ENCODE measurements at regions not wholly inside any gene's neighbourhood (a gene's known extent, or its start where the extent isn't known, plus 50 kb on each side); places are given as distances from the start of the nearest gene placed in this dataset.
"Not testable (repeated sequence)": the region's sequence is repeated elsewhere in the genome, so short reads cannot be mapped to it uniquely, and the experiment has no call there.

- no peak for DNase-seq
Observed at GRCh38 chr17:51439395-51440229, 179.3 kb downstream of the UTP18 start.

- no peak for DNase-seq
Observed at GRCh38 chr17:51441431-51441830, 181.1 kb downstream of the UTP18 start.

GRCh38 chr17:51442088-51442865, 181.9 kb downstream of the UTP18 start:
- no peak for DNase-seq

- DNase-seq: no peak
Observed at GRCh38 chr17:51443646-51444045, 183.3 kb downstream of the UTP18 start.

- DNase-seq: no peak
Observed at GRCh38 chr17:51445946-51446345, 185.6 kb downstream of the UTP18 start.

DNA sequence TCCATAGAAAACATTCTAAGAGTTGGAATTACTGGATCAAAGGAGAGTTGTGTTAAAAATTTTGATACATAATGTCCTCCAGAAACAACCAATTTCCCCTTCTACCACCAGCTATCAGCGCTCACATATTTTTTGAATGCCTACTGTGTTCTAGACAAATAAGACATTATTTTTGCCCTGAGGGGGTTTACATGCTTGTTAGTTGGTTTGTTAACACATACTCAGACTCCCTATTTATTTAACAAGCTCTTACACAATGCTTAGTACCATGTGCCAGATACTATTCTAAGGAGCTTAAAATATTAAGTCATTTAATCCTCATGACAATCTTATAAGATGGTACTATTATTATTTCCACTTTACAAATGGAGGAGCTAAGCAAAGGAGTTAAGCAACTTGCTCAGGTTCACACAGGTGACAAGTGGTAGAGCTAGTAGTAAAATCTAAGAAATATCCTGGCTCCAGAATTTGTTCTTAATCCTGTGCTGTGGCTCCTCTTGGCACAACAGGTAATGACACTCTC, 194.2 kb downstream of the UTP18 start:
- DNase-seq: no peak

DNA sequence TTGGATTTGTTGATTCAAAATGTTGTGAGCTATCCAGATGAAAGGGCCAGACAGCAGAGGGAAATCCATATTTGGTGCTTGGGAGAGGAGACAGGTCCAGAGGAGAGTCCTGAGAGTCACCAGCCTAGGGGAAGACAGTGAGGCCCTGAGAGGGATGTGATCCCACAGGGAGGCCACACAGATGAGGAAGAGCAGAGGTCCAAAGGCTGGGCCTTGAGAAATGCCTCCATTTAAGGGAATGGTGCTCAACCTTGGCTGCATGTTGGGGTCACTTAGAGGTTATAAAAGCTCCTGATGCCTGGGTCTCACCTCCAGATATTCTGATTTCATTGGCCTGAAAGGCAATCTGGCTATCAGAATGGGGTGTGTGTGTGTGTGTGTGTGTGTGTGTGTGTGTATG, 194.9 kb downstream of the UTP18 start:
- DNase-seq: no peak

DNA sequence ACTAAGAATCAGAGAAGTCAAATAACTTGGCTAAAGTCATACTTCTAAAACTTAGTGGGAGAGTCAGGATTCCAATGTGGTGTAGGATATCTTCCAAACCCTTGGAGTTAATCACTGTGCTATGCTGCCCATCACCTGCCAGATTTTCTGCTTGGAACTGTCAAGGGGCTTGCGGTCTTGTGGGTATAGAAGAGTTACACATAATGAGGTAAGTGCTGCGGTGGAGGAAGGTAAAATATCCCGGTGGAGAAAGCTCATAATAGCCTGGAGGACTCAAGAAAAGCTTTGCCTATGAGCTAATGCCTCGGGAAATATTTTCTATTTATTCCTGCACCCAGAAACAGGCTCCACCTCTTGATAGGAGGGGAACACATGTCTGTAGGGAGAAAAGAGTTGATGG, 195.6 kb downstream of the UTP18 start:
- DNase-seq: no peak

GRCh38 chr17:51456942-51457341, 196.6 kb downstream of the UTP18 start:
- DNase-seq: no peak

DNA sequence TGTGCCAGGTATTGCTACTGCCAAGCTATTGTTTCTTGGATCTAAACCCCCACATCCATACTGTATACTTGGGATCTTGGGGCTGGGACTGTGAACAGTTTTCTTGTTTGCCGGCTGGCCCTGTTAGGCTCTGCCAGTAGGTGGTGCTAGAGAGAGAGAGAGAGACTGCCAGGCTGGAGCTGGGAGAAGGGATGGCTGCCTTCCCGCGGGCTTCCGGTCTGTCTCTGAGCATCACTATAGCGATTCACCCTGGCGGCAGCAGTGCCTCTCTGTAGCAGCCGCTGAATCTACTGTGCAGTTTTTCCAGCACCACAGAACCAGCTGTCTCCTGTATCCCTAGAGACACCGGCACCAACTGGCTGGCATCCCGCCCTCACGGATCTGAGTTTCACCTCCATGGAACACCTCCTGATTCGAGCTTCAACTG, 201.2 kb downstream of the UTP18 start:
- peak; percentile 29 to 39 for DNase-seq

DNA sequence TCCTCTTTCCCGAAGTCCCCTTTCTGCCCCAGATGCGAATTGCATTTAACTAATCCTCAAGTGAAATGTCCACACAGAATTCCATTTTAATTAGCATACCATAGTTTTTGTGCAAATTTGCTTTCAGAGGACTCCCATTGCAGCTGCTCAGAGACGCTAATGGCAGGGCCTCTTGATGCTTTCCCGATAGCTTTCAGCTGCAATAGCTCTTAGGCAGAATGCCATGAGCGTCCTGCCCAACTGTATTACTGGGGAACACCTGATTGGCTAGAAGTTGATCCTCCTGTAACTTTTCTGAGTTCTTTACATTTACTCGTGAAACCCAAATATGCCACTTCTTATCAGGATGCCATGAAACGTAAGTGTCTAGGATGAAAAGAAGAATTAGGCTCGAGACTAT, 203.0 kb downstream of the UTP18 start:
- DNase-seq: no peak

DNA sequence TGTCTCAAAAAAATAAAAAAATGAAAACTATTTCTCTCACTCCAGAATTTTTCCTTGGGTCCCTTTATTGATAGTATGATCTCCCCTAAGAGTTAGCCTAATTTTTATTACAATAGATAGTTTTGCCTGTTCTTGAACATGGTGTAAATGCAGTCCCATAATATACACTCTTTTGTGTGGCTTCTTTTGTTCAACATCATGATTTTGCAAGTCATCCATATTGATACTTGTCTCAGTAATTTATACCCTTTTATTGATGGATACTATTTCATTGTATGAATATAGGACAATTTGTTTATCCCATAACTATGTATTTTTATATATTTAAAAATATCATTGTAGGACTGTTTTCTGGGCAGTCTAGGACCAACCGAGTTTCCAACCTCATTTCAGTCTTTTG, 207.0 kb downstream of the UTP18 start:
- no peak for DNase-seq

DNA sequence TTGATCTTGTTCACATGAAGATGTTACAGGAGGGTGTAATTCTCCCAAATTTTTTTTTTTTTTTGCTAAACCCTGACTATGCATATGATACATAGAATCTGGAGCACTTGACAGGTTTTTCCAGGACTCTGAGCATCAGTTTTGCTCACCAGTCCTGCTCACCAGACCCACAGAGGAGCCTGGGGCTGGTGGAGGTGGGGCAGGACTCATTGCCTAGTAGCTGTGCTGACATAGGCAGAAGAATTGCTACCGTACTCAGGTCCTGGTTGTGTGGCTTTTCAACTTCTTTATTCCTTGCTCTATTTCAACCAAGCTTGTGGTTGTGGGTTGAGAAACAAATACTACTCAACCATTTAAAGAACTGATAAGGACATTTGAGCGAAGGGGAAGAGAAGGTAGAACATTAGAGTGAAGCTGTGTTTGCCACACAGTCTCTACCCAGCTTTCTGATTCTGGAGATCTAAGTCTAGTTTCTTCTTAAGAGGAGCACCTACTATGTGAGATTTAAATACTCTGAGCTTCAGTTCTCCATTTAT, 212.4 kb downstream of the UTP18 start:
- DNase-seq: no peak

DNA sequence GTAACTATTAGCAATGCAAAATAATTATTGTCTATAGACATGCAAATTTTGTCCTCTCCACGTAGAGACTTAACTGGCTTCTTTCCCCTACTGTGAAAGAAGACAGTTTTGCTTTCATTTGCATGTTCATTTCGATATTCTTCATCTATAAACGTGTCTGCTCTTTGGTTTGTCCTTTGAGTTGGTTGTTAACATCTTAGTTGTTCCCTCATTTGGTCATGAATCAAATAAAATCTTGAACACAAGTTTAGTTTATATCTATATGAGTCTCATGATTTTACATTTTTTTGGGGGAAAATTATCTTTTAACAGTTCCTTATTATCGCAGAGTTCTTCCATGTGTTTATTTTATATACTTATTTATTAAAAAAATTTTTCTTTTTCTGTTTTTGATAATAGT, 214.4 kb downstream of the UTP18 start:
- DNase-seq: no peak

- DNase-seq: no peak
Observed at GRCh38 chr17:51475730-51476129, 215.4 kb downstream of the UTP18 start.

GRCh38 chr17:51479303-51479702, 219.0 kb downstream of the UTP18 start:
- DNase-seq: no peak

GRCh38 chr17:51481370-51481769, 221.0 kb downstream of the UTP18 start:
- DNase-seq: no peak

DNA sequence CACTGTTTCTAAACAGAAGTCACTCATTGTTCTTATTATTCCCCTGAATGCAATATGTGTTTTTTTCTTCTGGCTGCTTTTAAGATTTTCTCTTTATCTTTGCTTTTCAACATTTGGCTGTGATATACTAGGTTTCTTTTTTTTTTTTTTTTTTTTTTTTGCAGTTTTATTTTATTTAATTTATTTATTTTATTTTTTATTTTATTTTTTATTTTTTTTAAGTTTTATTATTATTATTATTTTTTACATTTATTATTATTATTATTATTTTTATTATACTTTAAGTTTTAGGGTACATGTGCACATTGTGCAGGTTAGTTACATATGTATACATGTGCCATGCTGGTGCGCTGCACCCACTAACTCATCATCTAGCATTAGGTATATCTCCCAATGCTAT, 221.9 kb downstream of the UTP18 start:
- DNase-seq: not testable (repeated sequence)

DNA sequence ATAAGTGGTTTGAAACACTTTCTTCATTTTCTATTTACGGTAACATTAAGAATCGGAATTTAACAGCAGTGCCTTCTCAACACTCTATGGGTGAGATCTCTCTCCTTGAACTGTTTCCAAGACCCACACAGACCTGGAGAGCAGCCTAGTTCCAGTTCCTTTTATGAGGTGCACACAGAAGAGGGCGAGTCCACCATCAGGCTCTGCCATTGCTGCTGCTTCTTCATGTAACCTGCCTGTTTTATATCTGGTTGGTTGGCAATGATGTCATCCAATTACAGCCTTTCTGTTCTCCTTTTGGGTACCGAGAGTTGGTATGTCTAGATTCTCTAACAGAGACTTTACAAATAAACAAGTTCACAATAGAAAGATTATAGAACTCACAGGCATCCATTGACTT, 225.7 kb downstream of the UTP18 start:
- peak in 1 of 2 donors; percentile 1 for DNase-seq

DNA sequence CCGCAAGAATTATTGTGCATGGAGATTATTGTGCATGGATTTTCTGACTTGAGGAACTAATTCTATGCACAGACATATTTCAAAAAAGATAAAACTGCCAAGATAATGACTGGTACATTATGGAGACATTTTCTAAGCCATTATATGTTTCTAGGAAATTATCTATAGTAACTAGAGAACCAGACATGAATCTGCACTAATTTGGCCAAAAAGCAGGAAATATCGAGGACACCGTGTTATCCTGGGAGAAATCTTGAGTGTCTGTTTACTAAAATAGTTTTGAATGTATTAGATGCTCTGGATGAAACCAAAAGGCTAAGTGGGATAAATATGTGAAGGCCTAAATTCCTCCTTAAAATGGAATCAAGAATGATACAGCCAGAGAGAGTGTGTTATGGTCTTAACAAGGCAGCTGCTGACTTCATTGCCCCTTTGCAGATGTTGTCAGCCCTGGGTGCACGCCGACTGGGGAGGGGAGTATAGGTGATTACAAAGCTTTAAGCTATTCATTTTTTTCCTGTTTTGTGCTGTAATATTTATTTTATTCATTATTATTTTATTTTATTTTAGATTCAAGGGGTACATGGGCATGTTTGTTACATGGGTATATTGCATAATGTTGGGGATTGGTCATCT, 226.7 kb downstream of the UTP18 start:
- no peak for DNase-seq

GRCh38 chr17:51487947-51488346, 227.6 kb downstream of the UTP18 start:
- DNase-seq: peak in 1 of 2 donors; percentile 5

DNA sequence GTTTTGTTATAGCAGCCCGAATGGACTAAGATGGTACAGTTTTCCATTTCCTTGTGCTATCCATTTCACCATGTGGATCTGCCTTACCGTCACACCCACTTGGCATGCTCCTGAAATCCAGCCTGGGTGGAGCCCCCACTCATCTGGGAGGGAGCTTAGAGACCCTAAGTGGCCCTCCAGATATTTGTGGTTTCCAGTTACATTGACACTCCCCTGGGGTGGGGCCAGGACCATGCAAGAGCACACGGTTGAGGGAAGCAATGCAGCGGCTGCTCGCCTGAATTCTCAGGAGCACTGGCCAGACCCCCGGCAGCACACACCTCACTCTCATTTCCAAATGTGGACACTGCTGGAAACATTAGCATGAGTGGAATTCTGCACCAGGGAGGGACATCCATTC, 231.1 kb downstream of the UTP18 start:
- DNase-seq: no peak

DNA sequence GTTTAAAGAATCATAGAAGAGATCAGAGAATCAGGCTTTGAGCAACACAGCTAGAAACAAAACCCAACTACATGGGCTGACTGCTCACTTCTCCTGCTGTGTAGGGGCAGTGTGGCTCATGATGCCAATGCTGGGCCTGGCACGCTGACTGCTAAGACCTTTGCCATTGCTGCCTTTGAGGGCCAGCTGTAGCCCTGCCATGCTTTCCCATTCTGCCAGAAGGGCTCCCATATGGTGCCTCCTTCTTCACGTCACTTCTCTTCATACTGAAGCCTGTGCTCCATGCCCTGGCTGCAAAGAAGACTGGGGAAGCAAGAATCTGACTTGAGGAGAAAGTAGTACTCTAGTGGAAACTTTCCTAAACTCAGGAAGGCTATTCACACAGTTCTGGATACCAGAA, 232.9 kb downstream of the UTP18 start:
- DNase-seq: no peak

All from CD4-positive, alpha-beta T cell treated with Interleukin-4 for 1 hour (primary cell).